GM21515 (cell line): ENCODE measurements at regions not wholly inside any gene's neighbourhood (a gene's known extent, or its start where the extent isn't known, plus 50 kb on each side); places are given as distances from the start of the nearest gene placed in this dataset.
"Not testable (repeated sequence)": the region's sequence is repeated elsewhere in the genome, so short reads cannot be mapped to it uniquely, and the experiment has no call there.

Experiments
- ATAC-seq: cut with Tn5 transposase; IDR thresholded peaks from one replicate; pipeline ENCODE4 v1.9.1; 2021; ENCODE audit not compliant: unreplicated experiment

GRCh38 chr6:134619789-134620188 lies 301.9 kb upstream of the SGK1 start:
- no peak for ATAC-seq

- ATAC-seq, result no peak
These were observed 301.2 kb upstream of the SGK1 start for GRCh38 chr6:134619077-134619476.

DNA sequence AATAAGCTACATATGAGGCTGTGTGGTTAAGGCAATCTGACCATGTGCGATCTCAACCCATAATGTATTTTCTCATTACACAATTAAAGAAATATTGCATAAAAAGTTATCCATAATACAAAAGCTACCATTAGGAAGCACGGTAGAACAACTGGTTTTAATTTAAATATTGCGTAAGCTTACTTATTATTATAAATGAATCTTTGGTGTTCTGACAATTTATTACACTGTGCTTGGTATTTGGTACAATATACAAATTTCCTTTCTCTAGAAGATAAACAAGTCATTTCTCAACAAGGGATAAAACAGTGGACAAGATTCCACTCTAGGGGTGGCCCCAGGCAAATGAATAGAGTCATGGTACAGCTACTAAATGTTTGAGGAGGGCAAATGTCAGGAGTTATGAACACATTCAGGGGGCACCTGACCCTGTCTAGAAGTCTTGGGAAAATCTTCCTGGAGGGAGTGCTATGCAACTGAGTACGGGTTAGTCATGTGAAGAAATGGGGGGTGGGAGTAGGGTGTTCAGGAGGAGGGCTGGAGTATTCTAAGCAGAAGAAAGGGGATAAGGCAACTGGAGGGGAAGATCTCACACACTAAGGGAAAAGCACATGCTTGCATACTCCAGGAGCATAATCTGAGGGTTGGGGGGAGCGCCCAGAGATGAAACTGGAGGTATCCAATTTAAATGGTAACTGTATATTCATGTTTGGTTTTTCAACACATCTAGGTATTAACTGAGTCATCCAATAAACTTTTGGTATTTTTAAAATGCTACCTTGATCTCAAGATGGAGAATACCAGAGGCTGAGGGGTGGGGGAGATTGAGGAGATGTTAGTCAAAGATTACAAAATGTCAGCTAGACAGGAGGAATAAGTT lies 296.9 kb upstream of the SGK1 start:
- no peak for ATAC-seq

- not testable (repeated sequence) for ATAC-seq
These were observed 294.2 kb upstream of the SGK1 start for GRCh38 chr6:134612128-134612527.

DNA sequence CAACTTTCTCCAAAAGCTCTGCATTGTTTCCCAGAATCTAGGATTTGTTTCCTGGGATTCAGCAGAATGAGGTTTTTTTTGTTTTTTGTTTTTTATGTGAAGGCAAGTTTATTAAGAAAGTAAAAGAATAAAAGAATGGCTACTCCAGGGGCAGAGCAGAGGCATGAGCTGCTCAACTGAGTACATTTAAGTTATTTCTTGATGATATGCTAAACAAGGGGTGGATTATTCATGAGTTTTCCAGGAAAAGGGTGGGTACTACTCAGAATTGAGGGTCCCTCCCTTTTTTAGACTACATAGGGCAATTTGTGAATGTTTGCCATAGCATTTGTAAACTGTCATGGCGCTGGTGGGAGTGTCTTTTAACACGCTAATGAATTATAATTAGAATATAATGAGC lies 292.5 kb upstream of the SGK1 start:
- ATAC-seq, result no peak

DNA sequence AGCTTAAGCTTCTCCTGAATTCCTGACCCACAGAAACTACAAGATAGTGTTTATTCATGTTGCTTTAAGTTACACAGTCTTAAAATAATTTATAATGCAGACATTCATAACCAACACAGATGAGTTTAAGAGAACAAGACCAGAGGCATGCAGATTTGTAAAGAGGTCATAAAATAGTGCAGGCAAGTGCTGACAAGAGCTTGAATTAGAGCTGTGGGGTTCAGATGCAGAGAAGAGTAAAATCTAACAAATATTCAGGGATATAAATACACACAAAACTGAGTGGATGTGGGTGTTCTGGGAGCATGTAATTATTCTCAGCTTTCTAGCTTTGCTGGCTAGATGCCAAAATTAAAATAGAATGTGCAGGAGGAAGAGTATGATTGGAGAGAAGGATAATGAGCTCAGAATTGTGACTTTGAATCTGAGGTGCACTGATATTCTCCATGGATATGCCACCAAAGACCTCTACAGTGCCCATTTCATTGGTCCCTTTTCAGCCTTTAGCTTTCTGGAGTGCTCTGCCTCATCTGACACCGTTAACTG lies 291.9 kb upstream of the SGK1 start:
- no peak for ATAC-seq

DNA sequence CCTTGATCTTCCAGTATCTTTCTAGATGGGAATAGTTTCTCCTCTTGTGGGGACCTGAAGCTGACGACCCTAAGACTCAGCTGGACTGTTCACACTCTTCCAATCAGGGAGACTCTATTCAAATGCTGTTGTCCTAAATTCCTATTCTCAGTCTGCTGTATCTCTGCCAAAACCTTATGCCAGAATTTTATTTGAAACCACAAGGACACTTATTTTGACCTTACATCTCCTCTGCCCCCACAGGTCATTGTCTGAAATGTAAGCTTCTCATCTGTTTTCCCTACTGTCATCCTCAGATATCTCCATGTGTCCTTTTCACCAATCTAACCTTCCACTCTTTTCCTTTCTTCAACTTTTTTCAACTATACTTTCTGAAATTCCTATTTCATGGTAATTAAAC lies 289.5 kb upstream of the SGK1 start:
- ATAC-seq, result no peak

GRCh38 chr6:134605034-134605433 lies 287.1 kb upstream of the SGK1 start:
- ATAC-seq, result no peak

- ATAC-seq, result no peak
These were observed 286.2 kb upstream of the SGK1 start for GRCh38 chr6:134604014-134604676.

- no peak for ATAC-seq
These were observed 285.6 kb upstream of the SGK1 start for GRCh38 chr6:134603561-134603960.

GRCh38 chr6:134602123-134602522 lies 284.2 kb upstream of the SGK1 start:
- ATAC-seq, result no peak

- ATAC-seq, result no peak
These were observed 282.8 kb upstream of the SGK1 start for GRCh38 chr6:134600671-134601070.

- ATAC-seq, result no peak
These were observed 281.2 kb upstream of the SGK1 start for GRCh38 chr6:134599079-134599478.

DNA sequence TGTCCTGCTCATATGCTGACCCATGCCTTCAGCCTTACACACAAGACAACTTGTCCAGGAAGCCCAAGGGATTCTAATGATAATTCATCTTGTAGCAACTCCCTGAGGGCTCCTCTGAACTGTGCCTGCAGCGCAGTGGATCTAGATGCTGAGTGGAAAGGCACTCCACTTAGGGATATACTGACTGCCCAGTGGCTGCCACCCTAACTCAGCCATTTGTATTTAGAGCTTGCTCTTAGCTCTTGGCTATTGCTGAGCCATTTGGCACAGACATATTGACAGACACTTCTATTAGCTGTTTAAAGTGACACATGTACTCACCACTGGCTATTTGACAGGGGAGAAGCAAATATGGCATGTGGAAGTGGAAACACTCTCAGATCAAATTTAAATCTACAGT lies 278.3 kb upstream of the SGK1 start:
- no peak for ATAC-seq

DNA sequence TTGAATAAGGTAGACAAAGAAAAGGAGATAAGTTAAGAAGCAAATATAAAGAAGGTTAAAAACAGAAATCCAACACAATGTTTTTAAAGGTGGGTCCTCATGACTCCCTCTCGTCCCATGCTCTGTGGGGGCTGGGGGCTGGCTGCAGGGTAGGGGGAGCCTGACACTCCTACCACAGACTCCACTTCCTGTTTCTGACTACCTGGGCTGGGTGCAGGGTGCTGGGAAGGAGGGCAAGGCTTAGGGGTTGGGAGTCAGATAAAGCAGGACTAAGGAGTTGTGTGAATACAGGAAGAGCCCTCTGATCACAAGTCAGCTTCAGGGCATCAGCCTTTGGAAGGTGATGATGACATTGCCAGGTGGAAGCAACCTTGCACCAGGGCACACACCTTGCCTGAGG lies 277.0 kb upstream of the SGK1 start:
- ATAC-seq, result no peak

DNA sequence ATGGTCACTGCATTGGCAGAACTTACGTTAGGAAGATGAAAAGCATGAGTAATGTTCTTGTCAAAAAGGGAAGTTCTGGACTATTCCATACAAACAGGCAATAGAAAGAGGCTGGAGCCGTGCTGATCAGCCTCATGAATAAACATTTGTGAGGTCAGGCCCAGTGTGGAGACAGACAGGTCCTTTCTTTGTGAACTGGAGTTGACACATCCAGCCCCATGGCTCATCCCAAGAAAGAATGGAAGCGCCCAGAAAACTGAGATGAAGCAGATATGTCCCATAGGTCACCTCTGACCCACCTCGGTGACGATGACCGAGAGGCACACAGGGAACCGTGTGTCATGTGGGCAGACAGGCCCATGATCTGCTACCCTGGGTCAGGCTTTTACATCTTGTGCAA lies 276.0 kb upstream of the SGK1 start:
- no peak for ATAC-seq

DNA sequence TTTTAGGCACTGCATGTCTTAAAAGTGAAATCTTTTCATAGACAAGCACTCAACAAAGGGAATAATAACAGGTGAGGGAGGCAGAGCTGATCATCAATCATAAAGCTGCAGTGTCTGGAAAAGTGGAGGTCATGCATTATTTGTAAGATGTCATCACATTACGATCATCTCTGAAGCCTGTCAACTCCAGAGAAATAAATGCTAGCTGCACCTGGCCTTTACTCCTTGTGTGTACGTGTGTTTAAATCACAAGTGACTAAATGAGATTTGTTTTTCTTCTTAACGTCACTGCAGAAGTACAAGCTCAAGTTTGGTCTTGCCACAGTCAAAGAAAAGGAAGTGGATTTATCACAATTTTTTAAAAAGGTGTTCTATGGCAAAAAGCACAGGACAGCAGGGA lies 275.5 kb upstream of the SGK1 start:
- no peak for ATAC-seq

GRCh38 chr6:134593024-134593423 lies 275.1 kb upstream of the SGK1 start:
- ATAC-seq, result no peak

DNA sequence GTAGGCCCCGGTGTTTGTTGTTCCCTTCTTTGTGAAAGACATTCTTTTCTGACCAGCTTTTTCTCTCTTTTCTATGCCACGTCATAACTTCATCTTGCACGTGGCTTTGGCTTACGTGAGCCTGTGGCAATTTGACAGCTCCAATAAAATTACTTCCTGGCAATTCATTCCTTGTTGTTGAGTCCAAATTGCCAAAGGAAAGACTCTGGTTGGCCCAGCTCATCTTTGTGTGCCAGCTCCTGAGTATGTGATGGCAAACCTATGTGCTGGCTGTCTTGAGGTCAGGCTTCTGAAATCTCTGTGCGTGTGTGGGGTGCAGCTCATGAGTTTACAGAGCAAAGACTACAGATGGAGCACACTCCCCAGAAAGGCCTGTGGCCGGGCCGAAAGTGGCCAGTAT lies 272.5 kb upstream of the SGK1 start:
- ATAC-seq, result no peak

DNA sequence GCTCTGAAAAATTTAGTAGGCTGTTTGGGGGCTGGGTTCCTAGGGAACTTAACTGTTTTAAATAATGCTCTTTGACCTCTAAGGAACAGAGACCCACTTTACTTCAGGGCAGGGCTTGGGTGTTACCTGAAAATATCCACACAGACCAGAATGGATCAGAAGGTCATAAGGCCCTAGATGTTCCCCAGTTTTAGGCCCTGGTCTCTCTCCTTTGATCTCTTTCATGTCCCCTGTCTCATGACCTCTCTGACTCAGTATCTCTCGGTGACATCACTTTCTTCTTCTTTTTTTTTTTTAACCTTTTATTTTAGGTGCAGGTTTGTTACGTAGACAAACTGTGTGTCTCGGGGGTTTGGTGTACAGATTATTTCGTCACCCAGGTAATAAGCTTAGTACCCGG lies 272.1 kb upstream of the SGK1 start:
- no peak for ATAC-seq

DNA sequence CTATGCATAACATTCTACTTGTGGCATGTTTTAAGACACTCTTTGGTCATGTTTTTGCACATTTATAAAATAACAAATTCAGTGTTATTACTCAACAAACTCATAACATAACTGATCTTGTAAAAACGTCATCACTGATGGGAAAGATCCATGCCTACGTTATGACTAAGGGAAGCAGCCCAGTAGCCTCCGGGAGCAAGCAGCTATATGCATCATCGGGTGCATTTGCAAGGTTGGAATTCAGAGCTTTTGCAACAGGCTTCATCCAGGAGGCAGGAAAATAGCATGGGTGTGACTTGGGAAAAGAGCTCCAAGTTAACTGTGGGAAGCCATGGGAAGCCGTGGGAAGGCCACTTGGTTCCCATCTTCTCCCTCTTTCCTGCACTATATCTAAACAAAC lies 271.6 kb upstream of the SGK1 start:
- no peak for ATAC-seq

DNA sequence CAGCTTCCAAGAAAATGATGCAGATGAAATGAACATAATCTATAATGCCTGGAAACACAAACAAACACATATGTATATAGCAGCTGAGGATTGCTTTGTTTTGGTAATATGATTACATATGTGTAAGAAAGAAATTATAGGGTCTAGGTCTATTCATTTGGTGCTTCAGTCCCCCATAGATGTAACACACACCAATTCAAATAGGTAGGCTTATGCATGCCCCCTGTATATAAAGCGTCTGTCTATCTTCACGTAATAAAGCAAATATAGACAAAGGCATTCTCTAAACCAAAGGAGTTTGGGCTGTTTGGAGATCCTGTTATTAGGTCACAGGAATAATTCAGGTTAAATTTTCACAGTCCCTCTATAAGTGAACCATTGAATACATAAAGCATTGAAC lies 270.4 kb upstream of the SGK1 start:
- ATAC-seq, result no peak
